SK-N-SH (cell line): ENCODE measurements at regions not wholly inside any gene's neighbourhood (a gene's known extent, or its start where the extent isn't known, plus 50 kb on each side); places are given as distances from the start of the nearest gene placed in this dataset.

Experiments
- CTCF ChIA-PET: fragments of 300-600, 350-600 bp; formaldehyde crosslinking; extraction: SDS; loops from one replicate; lab custom pipeline; 2021; lab: Yijun Ruan, JAX
- POLR2A ChIA-PET: fragments of 350-600 bp; sonication (Branson Sonifier 250); formaldehyde crosslinking; extraction: SDS; loops from one replicate; lab custom pipeline; 2020; ENCODE audit warnings: antibody characterized with exemption, inconsistent platforms; lab: Yijun Ruan, JAX
- DNase-seq: peaks from one replicate; pipeline ENCODE4 v3.0.0; 2012
- H2AFZ ChIP-seq: fragments of 200-600 bp; sonication (generic); 2 replicates; pipeline ENCODE4 v1.8.1; 2016; ENCODE audit warnings: antibody characterized with exemption, mild to moderate bottlenecking, low read depth
- H3F3A ChIP-seq: fragments of 200-600 bp; sonication (generic); replicated peaks from 2 replicates; pipeline ENCODE3; 2016; ENCODE audit warnings: antibody characterized with exemption, mild to moderate bottlenecking; ENCODE audit not compliant: insufficient read depth
- H3K27ac ChIP-seq, 2 experiments: fragments of 200-500 bp in 1 of 2; fragments of 200-600 bp in 1 of 2; sonication (Bioruptor generic) in 1 of 2; sonication (generic), shearing (Covaris generic) in 1 of 2; 2 replicates each; pipeline versions ENCODE4 v1.5.1 to v1.6.1; 2014 to 2016; ENCODE audit warnings: low read depth in 2 of 2, inconsistent platforms in 1 of 2, low read length in 1 of 2, mild to moderate bottlenecking in 1 of 2, mixed read lengths in 1 of 2
- H3K27me3 ChIP-seq: fragments of 200-600 bp; sonication (generic), shearing (Covaris generic); 2 replicates; pipeline ENCODE4 v1.6.1; 2016; ENCODE audit warnings: mixed run types; ENCODE audit not compliant: insufficient read depth
- H3K36me3 ChIP-seq, 2 experiments: fragments of 200-500 bp in 1 of 2; fragments of 200-600 bp in 1 of 2; sonication (Bioruptor generic) in 1 of 2; sonication (generic) in 1 of 2; replicated peaks in 1 of 2; 2 replicates each; pipeline versions ENCODE3 to v1.5.1; 2014 to 2016; ENCODE audit warnings: low read length in 1 of 2, mild to moderate bottlenecking in 1 of 2; ENCODE audit not compliant: insufficient read depth in 2 of 2, control insufficient read depth in 1 of 2
- H3K4me1 ChIP-seq, 2 experiments: fragments of 200-500 bp in 1 of 2; fragments of 200-600 bp in 1 of 2; sonication (Bioruptor generic) in 1 of 2; sonication (generic), shearing (Covaris generic) in 1 of 2; 2 replicates each; pipeline versions ENCODE4 v1.5.1 to v1.6.1; 2014 to 2016; ENCODE audit warnings: low read depth in 1 of 2, low read length in 1 of 2, mixed run types in 1 of 2; ENCODE audit not compliant: insufficient read depth in 2 of 2, control insufficient read depth in 1 of 2
- H3K4me2 ChIP-seq: fragments of 200-600 bp; sonication (generic), shearing (Covaris generic); 2 replicates; pipeline ENCODE4 v1.6.1; 2017; ENCODE audit warnings: mixed run types
- H3K4me3 ChIP-seq, 2 experiments: fragments of 200-500 bp in 1 of 2; fragments of 200-600 bp in 1 of 2; sonication (Bioruptor generic) in 1 of 2; sonication (generic), shearing (Covaris generic) in 1 of 2; 2 replicates each; pipeline versions ENCODE4 v1.5.1 to v1.8.1; 2014 to 2016; ENCODE audit warnings: low read depth in 2 of 2, inconsistent platforms in 1 of 2, low read length in 1 of 2, mild to moderate bottlenecking in 1 of 2, mixed read lengths in 1 of 2, moderate library complexity in 1 of 2
- H3K79me2 ChIP-seq: fragments of 200-600 bp; sonication (generic); 2 replicates; pipeline ENCODE4 v1.8.1; 2017; ENCODE audit warnings: mild to moderate bottlenecking; ENCODE audit not compliant: insufficient read depth
- H3K9ac ChIP-seq: fragments of 200-600 bp; sonication (generic); 2 replicates; pipeline ENCODE4 v1.6.1; 2017; ENCODE audit warnings: mixed run types
- H3K9me2 ChIP-seq: fragments of 200-600 bp; sonication (generic); 2 replicates; pipeline ENCODE4 v1.6.1; 2017; ENCODE audit warnings: mixed run types
- H3K9me3 ChIP-seq: fragments of 200-600 bp; sonication (generic); 2 replicates; pipeline ENCODE4 v1.6.1; 2017; ENCODE audit warnings: mixed run types, mild to moderate bottlenecking, moderate library complexity
- H4K20me1 ChIP-seq: fragments of 200-600 bp; sonication (generic); 2 replicates; pipeline ENCODE4 v1.6.1; 2017; ENCODE audit warnings: mild to moderate bottlenecking, mixed run types; ENCODE audit not compliant: insufficient read depth
- EP300 ChIP-seq, 2 experiments: IDR thresholded peaks; 2 replicates each; pipeline versions ENCODE4 v1.4.0 to v1.6.1; 2012; ENCODE audit warnings: borderline replicate concordance in 1 of 2, low read depth in 1 of 2, low read length in 1 of 2
- EZH2phosphoT487 ChIP-seq: fragments of 200-600 bp; sonication (generic); IDR thresholded peaks from 2 replicates; pipeline ENCODE4 v1.6.1; 2017; ENCODE audit warnings: low read depth, mixed run types, mild to moderate bottlenecking, antibody characterized with exemption, moderate library complexity, borderline replicate concordance
- GABPA ChIP-seq: IDR thresholded peaks from 2 replicates; pipeline ENCODE4 v1.4.0; 2012; ENCODE audit warnings: low read depth, mild to moderate bottlenecking
- MEF2A ChIP-seq: IDR thresholded peaks from 2 replicates; pipeline ENCODE4 v1.4.0; 2012; ENCODE audit warnings: low read depth, borderline replicate concordance
- NRF1 ChIP-seq: IDR thresholded peaks from 2 replicates; pipeline ENCODE4 v1.6.1; 2012; ENCODE audit warnings: low read depth, mild to moderate bottlenecking, low read length
- RAD21 ChIP-seq: IDR thresholded peaks from 2 replicates; pipeline ENCODE4 v1.6.1; 2012; ENCODE audit warnings: mild to moderate bottlenecking, low read length
- RFX5 ChIP-seq: IDR thresholded peaks from 2 replicates; pipeline ENCODE4 v1.6.1; 2012; ENCODE audit warnings: mild to moderate bottlenecking, improper control_type of control experiment, low read length
- TEAD4 ChIP-seq: IDR thresholded peaks from 2 replicates; pipeline ENCODE4 v1.4.0; 2012; ENCODE audit warnings: mild to moderate bottlenecking, borderline replicate concordance; ENCODE audit not compliant: insufficient read depth
- WGBS: methylation state at CpG from one replicate; pipeline ENCODE4 v1.1.6; 2017; ENCODE audit warnings: low lambda C conversion rate; 5-methylcytosine and 5-hydroxymethylcytosine counted together
- TF ChIP-seq, protein P1 (sequence below): fragments of 150-350 bp; IDR thresholded peaks from 2 replicates; pipeline ENCODE4 v1.6.1; 2016; ENCODE audit warnings: mild to moderate bottlenecking, low read depth, low read length
- TF ChIP-seq, protein P2 (sequence below): IDR thresholded peaks from 2 replicates; pipeline ENCODE4 v1.4.0; 2012; ENCODE audit warnings: low read depth, borderline replicate concordance
- TF ChIP-seq, protein P3 (sequence below): IDR thresholded peaks from 2 replicates; pipeline ENCODE4 v1.6.1; 2012; ENCODE audit warnings: mild to moderate bottlenecking, low read depth, low read length, moderate library complexity
- TF ChIP-seq, protein P4 (sequence below): IDR thresholded peaks from 2 replicates; pipeline ENCODE4 v1.4.0; 2012; ENCODE audit warnings: low read depth, borderline replicate concordance

DNA sequence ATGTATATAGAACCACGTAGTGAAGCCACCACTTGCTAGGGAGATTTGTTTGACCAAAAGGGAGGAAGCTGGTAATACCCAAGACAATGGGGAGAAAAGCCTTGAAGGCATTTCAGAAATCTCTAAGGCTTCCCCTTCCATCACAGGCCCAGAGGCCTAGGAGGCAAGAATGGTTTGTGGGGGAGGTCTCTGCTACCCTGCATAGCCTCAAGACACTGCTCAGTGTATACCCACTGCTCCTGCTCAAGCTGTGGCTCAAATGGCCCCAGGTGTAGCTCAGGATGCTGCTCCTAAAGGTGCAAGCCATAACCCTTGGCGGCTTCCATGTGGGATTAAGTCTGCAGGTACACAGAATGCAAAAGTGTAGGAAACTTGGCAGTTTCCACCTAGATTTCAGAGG, 1105.8 kb downstream of the GATA3 start:
- ChIA-PET POLR2A (no interaction called here), CTCF (no interaction called here)
- no peaks in the 10 kb centered on the region for H3F3A ChIP-seq
- H3K27me3 ChIP-seq = no peaks in the 10 kb centered on the region
- no peak overlapping the region for H2AFZ ChIP-seq
- H3K9me3 ChIP-seq = no peaks in the 10 kb centered on the region
- H3K4me1 ChIP-seq = no peaks in the 10 kb centered on the region; a peak in 1 of 4 replicates
- H3K27ac ChIP-seq = no peak overlapping the region
- H3K9me2 ChIP-seq = no peaks in the 10 kb centered on the region
- H3K4me2 ChIP-seq = no peak overlapping the region
- no peaks in the 10 kb centered on the region for H3K79me2 ChIP-seq
- no peaks in the 10 kb centered on the region for H4K20me1 ChIP-seq
- WGBS = 15% methylated on average over 2 of the region's 2 CpGs
- DNase-seq = no peak
- TF ChIP-seq EP300 (IDR thresholded peaks at IDR 0.05; ENCODE audit: borderline replicate concordance in 1 of 2, low read depth in 1 of 2, low read length in 1 of 2) (no peak), MEF2A (no peak)
- H3K4me3 ChIP-seq = no peak overlapping the region
- H3K9ac ChIP-seq = no peak overlapping the region
- no peaks in the 10 kb centered on the region for H3K36me3 ChIP-seq

DNA sequence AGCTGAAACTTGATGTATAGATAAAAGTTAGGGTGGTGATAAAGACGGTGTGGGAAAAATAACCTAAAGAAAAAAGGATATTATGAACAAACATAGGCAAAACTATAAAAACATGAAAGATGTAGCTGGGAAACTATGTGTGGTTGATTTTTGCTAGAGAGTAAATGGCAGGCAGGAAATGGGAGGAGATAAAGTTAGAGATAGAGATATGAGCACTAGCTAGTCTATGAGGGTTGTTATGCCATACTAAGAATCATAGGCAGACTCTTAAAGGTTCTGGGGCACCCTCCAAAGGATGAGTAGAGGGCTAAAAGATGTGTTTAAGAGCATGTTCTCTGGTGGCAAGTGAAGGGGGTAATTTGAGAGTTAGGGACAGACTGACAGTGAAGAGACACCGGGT, 1109.2 kb downstream of the GATA3 start:
- Histone ChIP-seq H3K4me2 (no peak overlapping the region), H3K79me2 (no peaks in the 10 kb centered on the region), H3K27me3 (no peaks in the 10 kb centered on the region), H2AFZ (no peak overlapping the region), H3K9me2 (no peaks in the 10 kb centered on the region), H3K36me3 (no peaks in the 10 kb centered on the region), H3F3A (no peaks in the 10 kb centered on the region), H3K9ac (no peak overlapping the region), H3K27ac (no peak overlapping the region), H3K9me3 (no peaks in the 10 kb centered on the region), H4K20me1 (no peaks in the 10 kb centered on the region), H3K4me3 (no peak overlapping the region), H3K4me1 (no peaks in the 10 kb centered on the region)
- CTCF ChIA-PET = no interaction called here
- WGBS = 64% methylated on average over 2 of the region's 2 CpGs
- POLR2A ChIA-PET = no interaction called here
- no peak for DNase-seq
- TF ChIP-seq RAD21 (no peak), TEAD4 (no peak), EZH2phosphoT487 (no peak), GABPA (no peak)
- TF ChIP-seq, protein P1, sequence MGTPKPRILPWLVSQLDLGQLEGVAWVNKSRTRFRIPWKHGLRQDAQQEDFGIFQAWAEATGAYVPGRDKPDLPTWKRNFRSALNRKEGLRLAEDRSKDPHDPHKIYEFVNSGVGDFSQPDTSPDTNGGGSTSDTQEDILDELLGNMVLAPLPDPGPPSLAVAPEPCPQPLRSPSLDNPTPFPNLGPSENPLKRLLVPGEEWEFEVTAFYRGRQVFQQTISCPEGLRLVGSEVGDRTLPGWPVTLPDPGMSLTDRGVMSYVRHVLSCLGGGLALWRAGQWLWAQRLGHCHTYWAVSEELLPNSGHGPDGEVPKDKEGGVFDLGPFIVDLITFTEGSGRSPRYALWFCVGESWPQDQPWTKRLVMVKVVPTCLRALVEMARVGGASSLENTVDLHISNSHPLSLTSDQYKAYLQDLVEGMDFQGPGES = no peak

DNA sequence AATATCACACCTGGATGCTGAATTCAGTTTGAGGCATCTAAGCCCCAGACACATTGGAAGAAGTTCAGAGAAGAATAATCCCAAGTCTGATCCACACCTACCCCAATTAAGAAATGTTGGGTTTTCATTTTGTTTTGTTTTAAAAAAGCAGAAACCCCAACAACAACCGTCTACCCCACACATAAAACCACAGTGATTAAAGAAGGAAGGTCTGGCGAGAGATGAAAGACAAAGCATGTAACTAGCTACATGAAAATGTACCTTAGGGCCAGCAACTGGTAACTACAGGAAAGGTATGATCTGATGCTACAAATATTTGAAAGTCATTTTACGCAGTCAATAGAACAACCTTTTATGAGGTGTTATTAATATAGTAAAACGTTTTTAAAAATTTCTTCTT, 1112.3 kb downstream of the GATA3 start:
- Histone ChIP-seq H3K27ac (no peak overlapping the region), H3F3A (no peaks in the 10 kb centered on the region), H3K9ac (no peak overlapping the region), H3K27me3 (no peaks in the 10 kb centered on the region), H4K20me1 (no peaks in the 10 kb centered on the region), H3K4me3 (no peak overlapping the region), H3K4me1 (no peaks in the 10 kb centered on the region), H3K9me3 (no peaks in the 10 kb centered on the region; the same call in 1 of the 2 replicates), H3K4me2 (no peak overlapping the region), H3K9me2 (no peaks in the 10 kb centered on the region), H3K36me3 (no peaks in the 10 kb centered on the region), H2AFZ (no peak overlapping the region), H3K79me2 (no peaks in the 10 kb centered on the region)
- WGBS = 39% methylated on average over 4 of the region's 4 CpGs
- no peak for DNase-seq
- ChIA-PET POLR2A (no interaction called here), CTCF (interaction anchor here (1.6 kb wide), 1 partner anchor 12 kb away, joined by 4 read pairs; no protein-coding TSS in a partner anchor)
- TF ChIP-seq, protein P2, sequence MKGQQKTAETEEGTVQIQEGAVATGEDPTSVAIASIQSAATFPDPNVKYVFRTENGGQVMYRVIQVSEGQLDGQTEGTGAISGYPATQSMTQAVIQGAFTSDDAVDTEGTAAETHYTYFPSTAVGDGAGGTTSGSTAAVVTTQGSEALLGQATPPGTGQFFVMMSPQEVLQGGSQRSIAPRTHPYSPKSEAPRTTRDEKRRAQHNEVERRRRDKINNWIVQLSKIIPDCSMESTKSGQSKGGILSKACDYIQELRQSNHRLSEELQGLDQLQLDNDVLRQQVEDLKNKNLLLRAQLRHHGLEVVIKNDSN = no peak
- TF ChIP-seq, protein P3, sequence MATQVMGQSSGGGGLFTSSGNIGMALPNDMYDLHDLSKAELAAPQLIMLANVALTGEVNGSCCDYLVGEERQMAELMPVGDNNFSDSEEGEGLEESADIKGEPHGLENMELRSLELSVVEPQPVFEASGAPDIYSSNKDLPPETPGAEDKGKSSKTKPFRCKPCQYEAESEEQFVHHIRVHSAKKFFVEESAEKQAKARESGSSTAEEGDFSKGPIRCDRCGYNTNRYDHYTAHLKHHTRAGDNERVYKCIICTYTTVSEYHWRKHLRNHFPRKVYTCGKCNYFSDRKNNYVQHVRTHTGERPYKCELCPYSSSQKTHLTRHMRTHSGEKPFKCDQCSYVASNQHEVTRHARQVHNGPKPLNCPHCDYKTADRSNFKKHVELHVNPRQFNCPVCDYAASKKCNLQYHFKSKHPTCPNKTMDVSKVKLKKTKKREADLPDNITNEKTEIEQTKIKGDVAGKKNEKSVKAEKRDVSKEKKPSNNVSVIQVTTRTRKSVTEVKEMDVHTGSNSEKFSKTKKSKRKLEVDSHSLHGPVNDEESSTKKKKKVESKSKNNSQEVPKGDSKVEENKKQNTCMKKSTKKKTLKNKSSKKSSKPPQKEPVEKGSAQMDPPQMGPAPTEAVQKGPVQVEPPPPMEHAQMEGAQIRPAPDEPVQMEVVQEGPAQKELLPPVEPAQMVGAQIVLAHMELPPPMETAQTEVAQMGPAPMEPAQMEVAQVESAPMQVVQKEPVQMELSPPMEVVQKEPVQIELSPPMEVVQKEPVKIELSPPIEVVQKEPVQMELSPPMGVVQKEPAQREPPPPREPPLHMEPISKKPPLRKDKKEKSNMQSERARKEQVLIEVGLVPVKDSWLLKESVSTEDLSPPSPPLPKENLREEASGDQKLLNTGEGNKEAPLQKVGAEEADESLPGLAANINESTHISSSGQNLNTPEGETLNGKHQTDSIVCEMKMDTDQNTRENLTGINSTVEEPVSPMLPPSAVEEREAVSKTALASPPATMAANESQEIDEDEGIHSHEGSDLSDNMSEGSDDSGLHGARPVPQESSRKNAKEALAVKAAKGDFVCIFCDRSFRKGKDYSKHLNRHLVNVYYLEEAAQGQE = no peak
- TF ChIP-seq RFX5 (no peak), RAD21 (no peak), NRF1 (no peak), EZH2phosphoT487 (no peak)
- TF ChIP-seq, protein P4, sequence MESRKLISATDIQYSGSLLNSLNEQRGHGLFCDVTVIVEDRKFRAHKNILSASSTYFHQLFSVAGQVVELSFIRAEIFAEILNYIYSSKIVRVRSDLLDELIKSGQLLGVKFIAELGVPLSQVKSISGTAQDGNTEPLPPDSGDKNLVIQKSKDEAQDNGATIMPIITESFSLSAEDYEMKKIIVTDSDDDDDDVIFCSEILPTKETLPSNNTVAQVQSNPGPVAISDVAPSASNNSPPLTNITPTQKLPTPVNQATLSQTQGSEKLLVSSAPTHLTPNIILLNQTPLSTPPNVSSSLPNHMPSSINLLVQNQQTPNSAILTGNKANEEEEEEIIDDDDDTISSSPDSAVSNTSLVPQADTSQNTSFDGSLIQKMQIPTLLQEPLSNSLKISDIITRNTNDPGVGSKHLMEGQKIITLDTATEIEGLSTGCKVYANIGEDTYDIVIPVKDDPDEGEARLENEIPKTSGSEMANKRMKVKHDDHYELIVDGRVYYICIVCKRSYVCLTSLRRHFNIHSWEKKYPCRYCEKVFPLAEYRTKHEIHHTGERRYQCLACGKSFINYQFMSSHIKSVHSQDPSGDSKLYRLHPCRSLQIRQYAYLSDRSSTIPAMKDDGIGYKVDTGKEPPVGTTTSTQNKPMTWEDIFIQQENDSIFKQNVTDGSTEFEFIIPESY = no peak
